BLaER1 treated with 17β-estradiol and CSF1 and Interleukin-3, amounts not matched to agents 10 nM and 100 nM (cell line): ENCODE measurements at regions not wholly inside any gene's neighbourhood (a gene's known extent, or its start where the extent isn't known, plus 50 kb on each side); places are given as distances from the start of the nearest gene placed in this dataset.

Experiments used
- H3K27ac ChIP-seq, 11 experiments: shearing (Covaris generic); formaldehyde crosslinking; 2 replicates each; pipeline ENCODE4 v1.8.1; 2022
- H3K27me3 ChIP-seq, 11 experiments: shearing (Covaris generic); formaldehyde crosslinking; 2 replicates each; pipeline ENCODE4 v1.8.1; 2022
- H3K36me3 ChIP-seq, 11 experiments: shearing (Covaris generic); formaldehyde crosslinking; 2 replicates each; pipeline ENCODE4 v1.8.1; 2022
- H3K4me1 ChIP-seq, 10 experiments: shearing (Covaris generic); formaldehyde crosslinking; 2 replicates each; pipeline ENCODE4 v1.8.1; 2022
- H3K4me2 ChIP-seq, 11 experiments: shearing (Covaris generic); formaldehyde crosslinking; 2 replicates each; pipeline ENCODE4 v1.8.1; 2022
- H3K4me3 ChIP-seq, 10 experiments: shearing (Covaris generic); formaldehyde crosslinking; 2 replicates each; pipeline ENCODE4 v1.8.1; 2022
- H3K9ac ChIP-seq, 11 experiments: shearing (Covaris generic); formaldehyde crosslinking; 2 replicates each; pipeline ENCODE4 v1.8.1; 2022
- H3K9me3 ChIP-seq, 11 experiments: shearing (Covaris generic); formaldehyde crosslinking; replicated peaks in 1 of 11; 2 replicates each; pipeline ENCODE4 v1.8.1; 2022
- H4K20me1 ChIP-seq, 11 experiments: shearing (Covaris generic); formaldehyde crosslinking; 2 replicates each; pipeline ENCODE4 v1.8.1; 2022
- Cebpa-rat ChIP-seq, 11 experiments: shearing (Covaris generic); IDR thresholded peaks; 2 replicates each; pipeline ENCODE4 v1.8.1; 2022

DNA sequence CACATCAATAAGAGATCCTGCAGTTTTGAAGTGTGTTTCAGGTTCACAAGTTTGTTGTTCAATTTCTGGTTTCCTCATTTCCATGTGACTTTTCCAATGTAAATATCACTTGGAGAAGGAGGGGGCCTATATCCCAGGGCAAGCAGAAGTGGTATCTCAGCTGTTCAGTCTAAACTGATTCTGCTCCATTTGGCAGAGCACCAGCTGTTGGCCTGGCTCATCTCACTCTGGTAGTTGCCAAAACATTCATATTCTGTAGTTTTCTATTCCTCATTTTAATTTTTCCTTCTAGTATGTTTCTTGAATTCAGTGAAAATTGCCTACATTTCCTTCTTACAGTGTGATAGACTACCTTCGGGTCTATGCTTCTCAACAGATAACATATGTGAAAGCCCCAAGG, 101.8 kb upstream of the TAC1 start:
- Histone ChIP-seq H3K4me2 (no peak overlapping the region), H3K4me3 (no peak overlapping the region), H3K9me3 (no peaks in the 10 kb centered on the region), H3K4me1 (no peaks in the 10 kb centered on the region), H3K27me3 (no peaks in the 10 kb centered on the region), H4K20me1 (no peaks in the 10 kb centered on the region), H3K27ac (no peak overlapping the region), H3K9ac (no peak overlapping the region), H3K36me3 (no peaks in the 10 kb centered on the region)
- TF ChIP-seq Cebpa-rat (IDR thresholded peaks at IDR 0.05), result no peak

DNA sequence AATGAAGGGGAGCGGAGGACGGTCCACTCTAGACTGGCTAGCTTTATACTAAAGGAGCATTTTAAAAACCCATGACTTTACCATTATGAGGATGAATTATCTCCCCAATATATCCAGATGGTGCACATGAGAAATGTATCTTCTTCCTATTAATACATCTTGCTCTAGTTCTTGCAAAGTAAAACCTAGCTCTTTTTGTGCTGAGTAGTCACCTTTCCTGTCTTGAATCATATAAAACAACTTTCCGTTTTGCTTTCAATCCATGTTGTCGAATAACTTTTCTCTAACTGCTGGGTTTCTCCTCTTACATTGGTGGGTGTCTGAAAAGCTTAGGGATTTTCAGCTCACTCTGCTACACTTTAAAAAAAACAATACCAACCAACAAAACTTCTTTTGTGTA, 96.3 kb upstream of the TAC1 start:
- no peak for TF ChIP-seq Cebpa-rat (IDR thresholded peaks at IDR 0.05)
- H4K20me1 ChIP-seq, result no peaks in the 10 kb centered on the region
- H3K4me3 ChIP-seq, result no peak overlapping the region
- no peak overlapping the region for H3K27ac ChIP-seq
- H3K4me1 ChIP-seq, result no peaks in the 10 kb centered on the region
- H3K9ac ChIP-seq, result no peak overlapping the region
- no peaks in the 10 kb centered on the region for H3K36me3 ChIP-seq
- no peak overlapping the region for H3K4me2 ChIP-seq
- H3K27me3 ChIP-seq, result no peaks in the 10 kb centered on the region
- no peaks in the 10 kb centered on the region for H3K9me3 ChIP-seq

DNA sequence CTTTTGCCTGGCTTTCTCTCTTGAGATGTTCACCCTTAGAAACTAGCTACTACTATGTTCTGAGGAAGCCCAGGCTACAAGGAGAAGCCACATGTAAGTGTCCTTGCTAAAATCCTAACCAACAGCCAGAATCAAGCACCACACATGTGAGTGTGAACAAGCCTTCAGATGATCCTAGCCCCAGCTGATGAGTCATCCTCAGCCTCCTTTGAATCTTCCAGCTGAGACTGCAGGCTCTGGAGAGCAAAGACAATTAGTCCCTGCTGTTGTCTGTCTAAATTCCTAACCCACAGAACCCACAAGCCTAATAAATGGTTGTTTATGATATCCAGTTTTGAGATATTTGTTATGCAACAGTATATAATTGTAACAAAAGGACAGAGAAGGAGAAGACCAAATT, 92.8 kb upstream of the TAC1 start:
- no peak overlapping the region for H3K27ac ChIP-seq
- TF ChIP-seq Cebpa-rat (IDR thresholded peaks at IDR 0.05), result no peak

DNA sequence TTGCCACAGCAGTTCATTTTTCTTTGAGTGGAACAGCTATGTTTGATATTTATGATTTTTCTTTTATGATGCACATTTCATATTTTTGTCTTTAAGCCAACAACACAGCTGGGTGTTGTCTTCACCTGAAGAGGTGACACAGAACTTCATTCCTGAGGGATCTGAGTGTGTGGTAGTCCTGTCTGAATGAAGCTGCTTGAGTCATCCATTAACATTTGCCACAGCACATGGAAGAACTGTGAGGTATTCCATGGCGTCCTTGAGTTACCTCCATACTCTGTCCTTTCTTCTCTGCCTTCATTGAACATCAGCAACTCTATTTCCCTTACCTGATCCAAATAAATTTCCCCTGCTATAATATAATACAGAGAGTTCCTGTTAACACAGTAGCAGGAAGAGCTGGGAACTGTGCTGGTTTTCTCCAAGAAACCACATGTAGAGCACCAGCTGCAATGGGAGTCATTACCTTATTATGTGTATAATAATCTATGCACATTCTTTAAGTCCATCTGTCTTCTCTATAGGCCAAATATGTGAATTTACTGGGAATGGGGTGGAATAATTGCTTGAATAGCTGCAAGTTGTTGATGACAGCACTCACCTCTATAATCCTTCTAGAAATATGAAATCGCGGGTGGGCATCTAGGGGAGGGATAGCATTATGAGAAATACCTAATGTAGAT, 72.4 kb upstream of the TAC1 start:
- no peak overlapping the region for H3K27ac ChIP-seq
- no peak overlapping the region for H3K9ac ChIP-seq
- H3K4me3 ChIP-seq, result no peak overlapping the region
- H3K4me1 ChIP-seq, result no peaks in the 10 kb centered on the region
- H3K36me3 ChIP-seq, result no peaks in the 10 kb centered on the region
- H3K9me3 ChIP-seq, result no peaks in the 10 kb centered on the region
- no peaks in the 10 kb centered on the region for H4K20me1 ChIP-seq
- no peak for TF ChIP-seq Cebpa-rat (IDR thresholded peaks at IDR 0.05)
- no peak overlapping the region for H3K4me2 ChIP-seq
- H3K27me3 ChIP-seq, result no peaks in the 10 kb centered on the region

More for the DNA sequence above, 92.8 kb upstream of the TAC1 start:
- Histone ChIP-seq H3K4me1 (no peaks in the 10 kb centered on the region), H3K4me2 (no peak overlapping the region), H3K36me3 (no peaks in the 10 kb centered on the region), H3K9me3 (peaks cover 0 to 3% (median 0%) of the 10 kb centered on the region in 11 experiments; a peak in 3 of 22 replicates), H3K4me3 (no peak overlapping the region), H3K9ac (no peak overlapping the region), H4K20me1 (no peaks in the 10 kb centered on the region), H3K27me3 (no peaks in the 10 kb centered on the region)

DNA sequence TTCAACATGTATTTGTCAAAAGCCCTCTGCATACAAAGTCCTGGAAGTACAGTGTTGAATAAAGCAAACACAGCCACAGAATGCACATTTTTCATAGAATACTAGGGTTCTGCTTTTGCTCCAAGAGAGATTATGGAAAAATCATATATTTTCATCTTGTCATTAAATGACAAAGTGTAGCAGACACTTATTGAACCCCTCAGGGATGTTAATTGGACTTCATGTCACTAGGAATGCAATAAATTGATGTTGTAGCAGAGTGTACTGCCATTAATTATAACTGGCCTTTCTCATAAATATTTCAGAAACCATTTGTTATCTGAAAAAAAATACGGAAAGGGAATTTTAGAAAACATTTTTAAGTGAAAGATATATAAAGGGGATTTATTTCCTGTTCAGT, 64.5 kb upstream of the TAC1 start:
- Histone ChIP-seq H3K4me3 (no peak overlapping the region), H3K9ac (no peak overlapping the region), H3K4me1 (no peaks in the 10 kb centered on the region), H3K36me3 (no peaks in the 10 kb centered on the region), H3K27ac (no peak overlapping the region), H3K27me3 (no peaks in the 10 kb centered on the region), H3K9me3 (no peaks in the 10 kb centered on the region), H4K20me1 (no peaks in the 10 kb centered on the region), H3K4me2 (no peak overlapping the region)
- no peak for TF ChIP-seq Cebpa-rat (IDR thresholded peaks at IDR 0.05)

DNA sequence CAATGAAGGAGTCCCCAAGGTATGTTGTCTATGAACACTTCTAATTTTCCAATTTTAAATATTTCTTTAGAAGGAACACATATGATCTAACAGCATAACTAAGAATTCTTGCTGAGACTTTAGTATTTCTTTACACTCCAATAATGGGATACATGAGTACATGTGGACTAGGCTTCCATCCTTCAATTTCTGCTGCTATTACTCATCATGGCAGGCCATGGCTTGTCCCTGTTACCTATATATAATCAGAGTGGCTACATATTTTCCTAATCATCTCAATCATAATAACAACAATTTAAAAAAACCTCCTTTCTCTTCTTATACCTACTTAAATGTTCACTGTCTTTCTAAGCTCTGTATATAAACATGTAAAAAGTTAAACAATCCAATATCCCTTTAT, 60.3 kb upstream of the TAC1 start:
- H3K4me2 ChIP-seq, result no peak overlapping the region
- TF ChIP-seq Cebpa-rat (IDR thresholded peaks at IDR 0.05), result no peak

DNA sequence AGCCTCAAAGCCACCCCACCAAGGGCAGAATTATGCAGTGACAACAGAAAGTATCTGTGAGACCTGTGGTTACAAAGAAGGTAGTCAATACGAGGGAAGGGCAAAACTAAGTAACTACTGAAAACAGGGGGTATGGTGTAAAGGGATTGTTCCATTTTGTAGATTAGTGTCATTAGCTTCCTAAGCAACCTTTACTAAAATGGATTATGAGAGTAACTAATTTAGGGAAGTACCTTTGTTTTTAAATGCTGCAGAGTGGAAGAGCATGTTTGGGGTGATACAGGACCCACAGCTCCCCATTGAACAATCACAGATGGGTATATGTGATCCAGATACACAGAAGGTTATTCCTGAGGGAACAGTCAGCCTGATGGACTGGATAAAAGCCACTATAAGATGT, 51.3 kb upstream of the TAC1 start:
- no peaks in the 10 kb centered on the region; a peak in 1 of 22 replicates for H4K20me1 ChIP-seq
- no peaks in the 10 kb centered on the region for H3K9me3 ChIP-seq
- H3K4me2 ChIP-seq, result no peak overlapping the region
- TF ChIP-seq Cebpa-rat (IDR thresholded peaks at IDR 0.05), result no peak
- H3K36me3 ChIP-seq, result no peaks in the 10 kb centered on the region
- no peaks in the 10 kb centered on the region for H3K27me3 ChIP-seq
- no peaks in the 10 kb centered on the region for H3K4me1 ChIP-seq
- H3K4me3 ChIP-seq, result no peak overlapping the region
- H3K27ac ChIP-seq, result no peak overlapping the region
- H3K9ac ChIP-seq, result no peak overlapping the region

More for the DNA sequence above, 60.3 kb upstream of the TAC1 start:
- Histone ChIP-seq H3K27ac (no peak overlapping the region), H3K4me3 (no peak overlapping the region), H4K20me1 (no peaks in the 10 kb centered on the region), H3K9ac (no peak overlapping the region), H3K9me3 (no peaks in the 10 kb centered on the region), H3K36me3 (no peaks in the 10 kb centered on the region), H3K27me3 (no peaks in the 10 kb centered on the region), H3K4me1 (no peaks in the 10 kb centered on the region)
